Ishikawa (cell line): ENCODE measurements at regions not wholly inside any gene's neighbourhood (a gene's known extent, or its start where the extent isn't known, plus 50 kb on each side); places are given as distances from the start of the nearest gene placed in this dataset.

ENCODE experiments used
- CREB1 ChIP-seq: IDR thresholded peaks from 2 replicates; pipeline ENCODE4 v1.6.1; 2012; ENCODE audit warnings: low read depth
- EGR1 ChIP-seq: IDR thresholded peaks from 2 replicates; pipeline ENCODE4 v1.6.1; 2012
- EP300 ChIP-seq: IDR thresholded peaks from 2 replicates; pipeline ENCODE4 v1.6.1; 2012; ENCODE audit warnings: borderline replicate concordance
- MAX ChIP-seq: IDR thresholded peaks from 2 replicates; pipeline ENCODE4 v1.6.1; 2012
- NFIC ChIP-seq: IDR thresholded peaks from 2 replicates; pipeline ENCODE4 v1.6.1; 2012
- RAD21 ChIP-seq: IDR thresholded peaks from 2 replicates; pipeline ENCODE4 v1.6.1; 2012; ENCODE audit warnings: low read depth
- REST ChIP-seq: IDR thresholded peaks from 2 replicates; pipeline ENCODE4 v1.6.1; 2012; ENCODE audit warnings: low read depth, mild to moderate bottlenecking
- TAF1 ChIP-seq: IDR thresholded peaks from 2 replicates; pipeline ENCODE4 v1.6.1; 2012; ENCODE audit warnings: low read depth, mild to moderate bottlenecking
- TCF12 ChIP-seq: IDR thresholded peaks from 2 replicates; pipeline ENCODE4 v1.6.1; 2012; ENCODE audit warnings: low read depth
- YY1 ChIP-seq: IDR thresholded peaks from 2 replicates; pipeline ENCODE4 v1.6.1; 2012; ENCODE audit warnings: low read depth

- TF ChIP-seq EGR1, result no peak
- no peak for TF ChIP-seq EP300
- no peak for TF ChIP-seq RAD21
- no peak for TF ChIP-seq REST
- TF ChIP-seq MAX, result no peak
- TF ChIP-seq CREB1, result no peak
- TF ChIP-seq TAF1, result no peak
- no peak for TF ChIP-seq YY1
- no peak for TF ChIP-seq NFIC
- no peak for TF ChIP-seq TCF12
These were observed 133.6 kb downstream of the MYCN start for GRCh38 chr2:16073921-16074425.
